ENCODE measurements at regions not wholly inside any gene's neighbourhood (a gene's known extent, or its start where the extent isn't known, plus 50 kb on each side); places are given as distances from the start of the nearest gene placed in this dataset.

DNA sequence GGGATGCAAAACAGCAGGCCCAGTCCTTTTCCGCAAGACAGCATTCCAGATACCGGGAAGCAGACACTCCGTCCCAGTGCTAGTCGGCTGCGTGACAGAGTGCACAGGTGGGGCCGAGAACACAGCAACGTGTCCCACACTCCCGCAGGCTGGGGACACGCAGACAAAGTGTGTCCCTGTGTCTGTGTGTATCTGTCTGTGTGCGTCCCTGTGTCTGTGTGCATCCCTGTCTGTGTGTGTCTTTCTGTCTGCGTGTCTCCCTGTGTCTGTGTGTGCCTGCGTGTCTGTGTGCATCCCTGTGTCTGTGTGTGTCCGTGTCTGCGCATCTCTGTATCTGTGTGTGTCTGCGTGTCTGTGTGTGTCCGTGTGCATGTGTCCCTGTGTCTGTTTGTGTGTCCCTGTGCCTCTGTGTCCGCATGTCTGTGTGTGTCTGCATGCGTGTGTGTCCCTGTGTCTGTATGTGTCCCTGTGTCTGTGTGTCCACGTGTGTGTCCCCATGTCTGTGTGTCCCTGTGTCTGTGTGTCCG lies 137.0 kb downstream of the MRPL36 start:
- no peak for TF ChIP-seq POLR2A (IDR thresholded peaks at IDR 0.05)
- TF ChIP-seq, protein P1, sequence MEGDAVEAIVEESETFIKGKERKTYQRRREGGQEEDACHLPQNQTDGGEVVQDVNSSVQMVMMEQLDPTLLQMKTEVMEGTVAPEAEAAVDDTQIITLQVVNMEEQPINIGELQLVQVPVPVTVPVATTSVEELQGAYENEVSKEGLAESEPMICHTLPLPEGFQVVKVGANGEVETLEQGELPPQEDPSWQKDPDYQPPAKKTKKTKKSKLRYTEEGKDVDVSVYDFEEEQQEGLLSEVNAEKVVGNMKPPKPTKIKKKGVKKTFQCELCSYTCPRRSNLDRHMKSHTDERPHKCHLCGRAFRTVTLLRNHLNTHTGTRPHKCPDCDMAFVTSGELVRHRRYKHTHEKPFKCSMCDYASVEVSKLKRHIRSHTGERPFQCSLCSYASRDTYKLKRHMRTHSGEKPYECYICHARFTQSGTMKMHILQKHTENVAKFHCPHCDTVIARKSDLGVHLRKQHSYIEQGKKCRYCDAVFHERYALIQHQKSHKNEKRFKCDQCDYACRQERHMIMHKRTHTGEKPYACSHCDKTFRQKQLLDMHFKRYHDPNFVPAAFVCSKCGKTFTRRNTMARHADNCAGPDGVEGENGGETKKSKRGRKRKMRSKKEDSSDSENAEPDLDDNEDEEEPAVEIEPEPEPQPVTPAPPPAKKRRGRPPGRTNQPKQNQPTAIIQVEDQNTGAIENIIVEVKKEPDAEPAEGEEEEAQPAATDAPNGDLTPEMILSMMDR (IDR thresholded peaks at IDR 0.05) = no peak
